Testis (tissue), 2 donors: ENCODE measurements at regions not wholly inside any gene's neighbourhood (a gene's known extent, or its start where the extent isn't known, plus 50 kb on each side); places are given as distances from the start of the nearest gene placed in this dataset.

ENCODE experiments used
- POLR2A ChIP-seq: fragments of 450-650 bp; IDR thresholded peaks from one replicate; pipeline ENCODE4 v1.6.1; 2017; ENCODE audit warnings: antibody characterized with exemption, mild to moderate bottlenecking, moderate library complexity
- TF ChIP-seq, protein P1 (sequence below), 3 experiments: fragments of 450-650 bp in 2 of 3; fragments of 200-600 bp in 1 of 3; sonication (generic) in 1 of 3; IDR thresholded peaks; one replicate each; pipeline ENCODE4 v1.5.1; 2016 to 2019; ENCODE audit warnings: antibody characterized with exemption in 3 of 3, mild to moderate bottlenecking in 2 of 3, moderate library complexity in 1 of 3

DNA sequence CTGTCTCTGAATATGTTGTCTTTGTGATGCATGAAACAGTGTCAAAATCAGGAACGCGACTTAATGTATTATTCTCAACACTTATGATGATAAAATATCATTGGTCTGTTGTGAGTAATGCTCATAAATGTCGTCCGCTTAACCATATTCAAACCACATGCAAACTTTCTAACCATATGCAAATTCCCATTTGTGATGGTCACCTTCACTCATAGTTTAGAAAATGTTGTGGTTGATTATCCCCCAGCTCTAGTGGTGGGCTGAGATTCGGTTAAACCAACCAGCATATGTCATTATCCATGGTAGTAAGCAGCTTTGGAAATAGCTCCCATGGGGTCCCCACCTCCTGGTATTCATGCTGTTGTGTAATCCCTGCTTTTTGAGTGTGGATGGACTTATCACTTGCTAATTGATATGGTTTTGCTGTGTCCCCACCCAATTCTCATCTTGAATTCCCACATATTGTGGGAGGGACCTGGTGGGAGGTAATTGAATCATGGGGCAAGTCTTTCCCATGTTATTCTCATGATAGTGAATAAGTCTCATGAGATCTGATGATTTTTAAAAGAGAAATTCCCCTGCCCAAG, 360.0 kb upstream of the TSHZ2 start:
- TF ChIP-seq POLR2A: no peak
- TF ChIP-seq, protein P1, sequence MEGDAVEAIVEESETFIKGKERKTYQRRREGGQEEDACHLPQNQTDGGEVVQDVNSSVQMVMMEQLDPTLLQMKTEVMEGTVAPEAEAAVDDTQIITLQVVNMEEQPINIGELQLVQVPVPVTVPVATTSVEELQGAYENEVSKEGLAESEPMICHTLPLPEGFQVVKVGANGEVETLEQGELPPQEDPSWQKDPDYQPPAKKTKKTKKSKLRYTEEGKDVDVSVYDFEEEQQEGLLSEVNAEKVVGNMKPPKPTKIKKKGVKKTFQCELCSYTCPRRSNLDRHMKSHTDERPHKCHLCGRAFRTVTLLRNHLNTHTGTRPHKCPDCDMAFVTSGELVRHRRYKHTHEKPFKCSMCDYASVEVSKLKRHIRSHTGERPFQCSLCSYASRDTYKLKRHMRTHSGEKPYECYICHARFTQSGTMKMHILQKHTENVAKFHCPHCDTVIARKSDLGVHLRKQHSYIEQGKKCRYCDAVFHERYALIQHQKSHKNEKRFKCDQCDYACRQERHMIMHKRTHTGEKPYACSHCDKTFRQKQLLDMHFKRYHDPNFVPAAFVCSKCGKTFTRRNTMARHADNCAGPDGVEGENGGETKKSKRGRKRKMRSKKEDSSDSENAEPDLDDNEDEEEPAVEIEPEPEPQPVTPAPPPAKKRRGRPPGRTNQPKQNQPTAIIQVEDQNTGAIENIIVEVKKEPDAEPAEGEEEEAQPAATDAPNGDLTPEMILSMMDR (IDR thresholded peaks at IDR 0.05): no peak
